HG03460 (cell line): ENCODE measurements at regions not wholly inside any gene's neighbourhood (a gene's known extent, or its start where the extent isn't known, plus 50 kb on each side); places are given as distances from the start of the nearest gene placed in this dataset.

Experiments used
- ATAC-seq: cut with Tn5 transposase; IDR thresholded peaks from one replicate; pipeline ENCODE4 v1.9.1; 2021; ENCODE audit not compliant: unreplicated experiment

- ATAC-seq = no peak
Observed at GRCh38 chr18:60552948-60553347, 180.4 kb upstream of the MC4R start.

- ATAC-seq = no peak
Observed at GRCh38 chr18:60554967-60555366, 182.4 kb upstream of the MC4R start.

- no peak for ATAC-seq
Observed at GRCh38 chr18:60555625-60556024, 183.1 kb upstream of the MC4R start.

GRCh38 chr18:60556326-60556725 is 183.8 kb upstream of the MC4R start:
- no peak for ATAC-seq

- no peak for ATAC-seq
Observed at GRCh38 chr18:60560071-60560470, 187.5 kb upstream of the MC4R start.

GRCh38 chr18:60563082-60563481 is 190.5 kb upstream of the MC4R start:
- ATAC-seq = no peak

GRCh38 chr18:60568220-60568619 is 195.6 kb upstream of the MC4R start:
- no peak for ATAC-seq

- ATAC-seq = no peak
Observed at GRCh38 chr18:60570172-60570571, 197.6 kb upstream of the MC4R start.

- ATAC-seq = no peak
Observed at GRCh38 chr18:60577457-60577856, 204.9 kb upstream of the MC4R start.

GRCh38 chr18:60585670-60586069 is 213.1 kb upstream of the MC4R start:
- no peak for ATAC-seq

- no peak for ATAC-seq
Observed at GRCh38 chr18:60593249-60593648, 220.7 kb upstream of the MC4R start.

- ATAC-seq = no peak
Observed at GRCh38 chr18:60596928-60597327, 224.4 kb upstream of the MC4R start.

- peak; percentile 98 for ATAC-seq
Observed at GRCh38 chr18:60599267-60599666, 226.7 kb upstream of the MC4R start.

- ATAC-seq = no peak
Observed at GRCh38 chr18:60599995-60600394, 227.4 kb upstream of the MC4R start.

- ATAC-seq = no peak
Observed at GRCh38 chr18:60601249-60601648, 228.7 kb upstream of the MC4R start.

GRCh38 chr18:60623331-60623730 is 250.8 kb upstream of the MC4R start:
- ATAC-seq = no peak

GRCh38 chr18:60624207-60624606 is 251.6 kb upstream of the MC4R start:
- ATAC-seq = no peak

- ATAC-seq = no peak
Observed at GRCh38 chr18:60639836-60640235, 267.3 kb upstream of the MC4R start.

GRCh38 chr18:60643009-60643408 is 270.4 kb upstream of the MC4R start:
- ATAC-seq = no peak

GRCh38 chr18:60646725-60647124 is 274.1 kb upstream of the MC4R start:
- ATAC-seq = no peak

- peak; percentile 89 for ATAC-seq
Observed at GRCh38 chr18:60649107-60649506, 276.5 kb upstream of the MC4R start.

GRCh38 chr18:60649842-60650536 is 277.4 kb upstream of the MC4R start:
- ATAC-seq = no peak

GRCh38 chr18:60654298-60654697 is 281.7 kb upstream of the MC4R start:
- no peak for ATAC-seq
